ENCODE measurements at regions not wholly inside any gene's neighbourhood (a gene's known extent, or its start where the extent isn't known, plus 50 kb on each side); places are given as distances from the start of the nearest gene placed in this dataset.

DNA sequence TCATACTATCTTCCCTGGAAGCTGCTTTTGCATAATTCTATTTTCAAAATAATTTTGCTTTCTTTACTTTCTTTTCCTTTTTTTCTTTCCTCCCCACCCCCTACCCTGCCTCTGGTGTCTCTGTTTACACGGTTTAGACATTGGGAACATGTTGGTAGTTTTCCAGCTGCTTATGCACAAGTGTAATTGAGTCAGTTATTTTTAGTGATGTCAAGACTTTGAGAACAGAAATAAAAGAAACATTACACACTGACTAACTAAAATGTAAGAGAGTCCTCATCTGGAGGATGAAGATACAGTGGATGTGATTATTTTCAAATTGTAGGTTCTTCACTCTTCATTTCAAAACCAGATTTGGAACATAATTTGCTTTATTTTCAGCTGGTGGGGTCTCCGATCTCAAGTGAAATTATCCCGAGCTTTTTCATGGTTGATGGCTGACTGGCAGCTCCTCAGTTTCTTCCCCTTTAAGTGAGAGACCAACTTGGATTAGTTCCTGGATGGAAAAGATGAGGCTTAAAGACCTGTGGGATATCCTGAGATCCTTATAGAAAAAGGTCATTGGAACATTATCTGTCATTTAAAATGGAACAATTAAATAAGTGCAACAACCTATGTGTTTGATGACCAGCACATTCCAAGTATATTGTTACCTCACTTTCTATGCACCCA lies 154.4 kb upstream of the ZNF462 start:
- no peak for DNase-seq (ENCODE audit: low read depth)

- DNase-seq (ENCODE audit: low read depth): no peak
These were observed 150.7 kb upstream of the ZNF462 start for GRCh38 chr9:106712279-106712678.

DNA sequence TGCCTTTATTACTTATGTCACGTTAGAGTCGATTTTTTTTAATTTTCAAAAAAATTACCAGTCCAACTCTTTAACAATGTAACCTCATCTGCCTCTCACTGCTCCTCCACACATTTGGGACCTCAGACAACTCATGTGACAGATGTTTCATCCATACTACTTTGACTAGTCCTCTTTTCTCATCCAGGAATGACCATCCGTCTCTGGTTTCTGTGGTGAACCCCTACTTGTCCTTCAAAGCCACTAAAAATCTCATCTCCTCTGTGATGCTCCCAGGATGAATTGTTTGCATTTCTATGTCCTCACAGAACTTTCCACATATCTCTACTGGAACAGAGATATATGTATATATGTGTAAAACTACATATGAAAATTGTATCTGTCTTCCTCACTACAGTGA lies 149.8 kb upstream of the ZNF462 start:
- DNase-seq (ENCODE audit: low read depth): no peak

- DNase-seq (ENCODE audit: low read depth): no peak
These were observed 146.1 kb upstream of the ZNF462 start for GRCh38 chr9:106716820-106717219.

- DNase-seq (ENCODE audit: low read depth): peak; percentile 52
These were observed 145.3 kb upstream of the ZNF462 start for GRCh38 chr9:106717686-106718085.

GRCh38 chr9:106718936-106719335 lies 144.0 kb upstream of the ZNF462 start:
- DNase-seq (ENCODE audit: low read depth): peak; percentile 33

- DNase-seq (ENCODE audit: low read depth): no peak
These were observed 140.8 kb upstream of the ZNF462 start for GRCh38 chr9:106722051-106722753.

GRCh38 chr9:106723926-106724325 lies 139.0 kb upstream of the ZNF462 start:
- no peak for DNase-seq (ENCODE audit: low read depth)

- no peak for DNase-seq (ENCODE audit: low read depth)
These were observed 138.4 kb upstream of the ZNF462 start for GRCh38 chr9:106724566-106724965.

- DNase-seq (ENCODE audit: low read depth): no peak
These were observed 136.7 kb upstream of the ZNF462 start for GRCh38 chr9:106726070-106726815.

GRCh38 chr9:106727969-106728368 lies 135.0 kb upstream of the ZNF462 start:
- no peak for DNase-seq (ENCODE audit: low read depth)

- DNase-seq (ENCODE audit: low read depth): no peak
These were observed 134.1 kb upstream of the ZNF462 start for GRCh38 chr9:106728860-106729259.

GRCh38 chr9:106731910-106732309 lies 131.1 kb upstream of the ZNF462 start:
- no peak for DNase-seq (ENCODE audit: low read depth)

GRCh38 chr9:106733828-106734380 lies 129.1 kb upstream of the ZNF462 start:
- DNase-seq (ENCODE audit: low read depth): no peak

GRCh38 chr9:106737516-106737915 lies 125.5 kb upstream of the ZNF462 start:
- no peak for DNase-seq (ENCODE audit: low read depth)

DNA sequence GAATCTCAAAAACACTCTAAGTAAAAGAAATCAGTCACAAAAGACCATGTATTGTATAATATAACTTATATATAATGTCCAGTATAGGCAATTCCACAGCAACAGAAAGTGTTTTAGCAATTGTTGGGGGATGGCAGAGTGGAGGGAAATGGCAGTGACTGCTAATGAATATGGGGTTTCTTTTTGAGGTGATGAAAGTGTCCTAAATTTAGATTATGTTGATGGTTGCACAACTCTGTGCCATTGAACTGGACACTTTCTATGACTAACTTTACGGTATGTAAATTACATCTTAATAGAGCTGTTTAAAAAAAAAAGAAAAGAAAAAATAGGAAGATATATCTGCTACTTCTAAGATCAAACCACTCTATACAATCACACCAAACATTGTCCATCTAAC lies 124.9 kb upstream of the ZNF462 start:
- no peak for DNase-seq (ENCODE audit: low read depth)

- no peak for DNase-seq (ENCODE audit: low read depth)
These were observed 117.5 kb upstream of the ZNF462 start for GRCh38 chr9:106745457-106745856.

DNA sequence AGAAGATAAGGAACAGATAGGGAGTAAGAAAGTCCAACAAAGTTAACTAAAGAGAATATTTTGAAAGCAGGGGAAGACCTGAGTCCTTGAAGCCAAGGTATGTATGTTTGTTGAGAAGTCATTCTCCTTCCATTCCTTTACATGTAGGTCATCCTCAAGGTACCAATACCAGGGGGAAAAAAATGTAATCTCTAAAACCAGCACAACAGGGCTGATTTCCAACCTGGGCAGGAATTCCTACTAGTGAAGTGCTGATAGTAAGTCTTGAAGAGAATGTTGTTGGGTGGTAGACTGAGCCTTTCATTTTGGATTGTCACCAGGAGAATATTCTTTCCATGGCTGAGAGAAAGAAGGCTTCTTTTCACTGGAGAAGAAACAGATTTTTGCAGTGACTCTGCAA lies 117.1 kb upstream of the ZNF462 start:
- no peak for DNase-seq (ENCODE audit: low read depth)

- no peak for DNase-seq (ENCODE audit: low read depth)
These were observed 111.3 kb upstream of the ZNF462 start for GRCh38 chr9:106751681-106752080.

DNA sequence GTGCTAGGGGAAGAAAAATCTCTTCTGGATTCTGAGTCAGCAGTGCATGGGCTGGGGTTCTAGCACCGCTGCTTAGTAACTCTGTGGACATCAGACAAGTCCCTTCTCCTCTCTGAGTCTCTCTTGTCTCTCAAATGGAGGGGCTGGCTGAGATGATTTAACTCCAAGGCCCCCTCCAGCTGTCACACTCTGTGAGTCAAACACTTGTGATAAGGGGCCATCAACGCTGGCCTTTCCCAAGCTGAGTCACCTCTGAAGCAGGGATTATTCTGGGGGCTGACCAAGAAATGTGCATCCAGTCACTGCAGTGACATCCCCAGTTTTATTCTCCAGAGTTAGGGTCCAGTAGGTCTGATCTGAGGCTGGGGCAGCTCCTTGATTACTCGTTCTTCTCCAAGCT lies 110.4 kb upstream of the ZNF462 start:
- DNase-seq (ENCODE audit: low read depth): no peak

- DNase-seq (ENCODE audit: low read depth): no peak
These were observed 109.8 kb upstream of the ZNF462 start for GRCh38 chr9:106753155-106753671.

DNA sequence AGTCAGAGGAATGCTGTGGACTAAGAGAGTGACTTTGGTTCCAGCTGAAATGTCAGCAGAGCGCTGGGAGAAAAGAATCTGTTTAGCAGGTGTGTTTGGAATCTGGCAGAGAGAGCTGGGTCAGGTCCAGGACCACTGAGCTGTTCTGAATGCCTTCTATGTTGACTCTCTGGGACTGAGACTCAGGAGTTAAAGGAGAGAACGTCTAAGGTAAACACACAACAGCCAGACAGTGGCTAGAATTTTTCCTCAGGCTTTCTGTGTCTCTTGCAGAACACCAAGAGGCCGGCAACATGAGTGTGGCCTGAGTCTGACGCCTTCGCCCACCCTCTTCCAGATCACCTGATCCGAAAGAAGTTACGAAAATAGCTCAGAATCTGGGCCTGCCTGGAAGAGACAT lies 107.2 kb upstream of the ZNF462 start:
- no peak for DNase-seq (ENCODE audit: low read depth)

DNA sequence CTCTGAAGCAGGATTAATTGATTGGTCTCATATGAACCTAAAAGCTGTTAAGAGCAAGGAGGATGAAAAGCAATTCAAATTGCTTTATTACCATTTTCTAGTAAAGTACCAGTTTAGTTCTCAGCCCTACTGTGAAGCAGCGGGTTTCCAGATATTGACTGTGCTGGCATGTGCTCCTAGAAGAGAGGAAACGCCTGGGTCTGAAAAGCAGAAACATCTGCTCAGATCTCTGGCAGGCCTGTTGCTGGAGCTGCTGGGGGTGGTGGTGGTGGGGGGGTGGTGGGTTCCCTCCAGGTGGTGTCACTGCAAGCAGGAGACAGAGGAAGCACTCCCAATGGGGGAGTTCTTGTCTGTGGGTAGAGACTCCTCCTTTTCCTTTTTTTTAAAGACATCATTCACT lies 105.5 kb upstream of the ZNF462 start:
- no peak for DNase-seq (ENCODE audit: low read depth)
